H1 (cell line): ENCODE measurements at regions not wholly inside any gene's neighbourhood (a gene's known extent, or its start where the extent isn't known, plus 50 kb on each side); places are given as distances from the start of the nearest gene placed in this dataset.

Experiments
- CTCF ChIA-PET: fragments of 300-600 bp; sonication (Branson Sonifier 250); formaldehyde crosslinking; loops from one replicate; lab custom pipeline; 2021; ENCODE audit not compliant: partially characterized antibody; lab: Charles Lee
- POLR2A ChIA-PET: fragments of 300-600 bp; sonication (Branson Sonifier 250); formaldehyde crosslinking; loops from one replicate; lab custom pipeline; 2021; ENCODE audit warnings: inconsistent platforms; ENCODE audit not compliant: partially characterized antibody; lab: Charles Lee
- DNase-seq, 2 experiments: peaks; one replicate each; pipeline versions ENCODE4 v3.0.0 to v3.0.0-alpha.2; 2010 to 2022; ENCODE audit warnings: low spot score in 2 of 2, low read depth in 1 of 2, mixed read lengths in 1 of 2
- FAIRE-seq: peaks from 2 replicates; lab custom pipeline; 2011; peaks lifted over from hg19 to GRCh38; lab: Jason Lieb, UNC
- H2AFZ ChIP-seq: 2 replicates; pipeline ENCODE4 v1.8.1; 2012; ENCODE audit warnings: low read length, inconsistent platforms
- H2AK5ac ChIP-seq: 2 replicates; pipeline ENCODE4 v1.6.1; 2013; ENCODE audit warnings: low read depth, low read length
- H2BK120ac ChIP-seq: replicated peaks from 2 replicates; pipeline ENCODE3; 2013; ENCODE audit warnings: low read depth, low read length, inconsistent platforms
- H2BK12ac ChIP-seq: 2 replicates; pipeline ENCODE4 v1.6.1; 2013; ENCODE audit warnings: low read depth, low read length
- H2BK15ac ChIP-seq: 2 replicates; pipeline ENCODE4 v1.6.1; 2013; ENCODE audit warnings: low read length
- H2BK20ac ChIP-seq: 2 replicates; pipeline ENCODE4 v1.6.1; 2013; ENCODE audit warnings: low read length
- H2BK5ac ChIP-seq: 2 replicates; pipeline ENCODE4 v1.6.1; 2013; ENCODE audit warnings: low read depth, low read length
- H3K14ac ChIP-seq: 2 replicates; pipeline ENCODE4 v1.6.1; 2013; ENCODE audit warnings: inconsistent platforms; ENCODE audit not compliant: insufficient read length
- H3K18ac ChIP-seq: 2 replicates; pipeline ENCODE4 v1.6.1; 2013; ENCODE audit warnings: low read length; ENCODE audit errors: extremely low read depth
- H3K23ac ChIP-seq: 2 replicates; pipeline ENCODE4 v1.6.1; 2013; ENCODE audit warnings: inconsistent platforms; ENCODE audit not compliant: insufficient read length
- H3K23me2 ChIP-seq: 2 replicates; pipeline ENCODE4 v1.6.1; 2013; ENCODE audit warnings: low read depth, low read length
- H3K27ac ChIP-seq: 2 replicates; pipeline ENCODE4 v1.6.1; 2011; ENCODE audit warnings: low read depth, low read length, inconsistent platforms
- H3K27me3 ChIP-seq, 4 experiments: replicated peaks in 1 of 4; 1 replicate in 1 of 4; 2 replicates in 3 of 4; pipeline versions ENCODE4 v1.6.1 to v1.8.1; 2011 to 2013; ENCODE audit warnings: low read length in 3 of 4, mild to moderate bottlenecking in 3 of 4, inconsistent platforms in 2 of 4, mixed read lengths in 2 of 4, moderate library complexity in 1 of 4; ENCODE audit not compliant: control insufficient read depth in 3 of 4, insufficient read depth in 3 of 4; ENCODE audit errors: extremely low read depth in 1 of 4
- H3K36me3 ChIP-seq, 4 experiments: 2 replicates each; pipeline versions ENCODE4 v1.6.1 to v1.8.1; 2011 to 2013; ENCODE audit warnings: mild to moderate bottlenecking in 4 of 4, low read length in 3 of 4, moderate library complexity in 2 of 4, control low read depth in 1 of 4, inconsistent platforms in 1 of 4; ENCODE audit not compliant: insufficient read depth in 4 of 4, control insufficient read depth in 2 of 4
- H3K4ac ChIP-seq: replicated peaks from 2 replicates; pipeline ENCODE3; 2013; ENCODE audit warnings: low read length, low read depth, mixed read lengths, inconsistent platforms; ENCODE audit not compliant: insufficient read length
- H3K4me1 ChIP-seq, 4 experiments: replicated peaks in 1 of 4; 1 replicate in 1 of 4; 2 replicates in 3 of 4; pipeline versions ENCODE4 v1.6.1 to v1.8.1; 2011 to 2013; ENCODE audit warnings: low read length in 3 of 4, inconsistent platforms in 2 of 4, mixed read lengths in 1 of 4; ENCODE audit not compliant: insufficient read depth in 4 of 4, control insufficient read depth in 3 of 4
- H3K4me2 ChIP-seq, 2 experiments: 2 replicates each; pipeline versions ENCODE4 v1.6.1 to v1.8.1; 2011 to 2013; ENCODE audit warnings: low read depth in 2 of 2, low read length in 2 of 2, control low read depth in 1 of 2, inconsistent platforms in 1 of 2, mild to moderate bottlenecking in 1 of 2; ENCODE audit not compliant: insufficient read depth in 1 of 2
- H3K4me3 ChIP-seq, 4 experiments: fragments of 200-600, 300-600 bp in 1 of 4; sonication (generic), shearing (Covaris generic), sonication (Bioruptor Twin) in 1 of 4; 2 replicates each; pipeline versions ENCODE4 v1.5.1 to v1.8.1; 2011 to 2016; ENCODE audit warnings: low read length in 4 of 4, low read depth in 3 of 4, control low read depth in 2 of 4, inconsistent platforms in 2 of 4, mild to moderate bottlenecking in 2 of 4, mixed read lengths in 1 of 4, moderate library complexity in 1 of 4; ENCODE audit not compliant: insufficient read depth in 2 of 4; ENCODE audit errors: extremely low read depth in 1 of 4
- H3K56ac ChIP-seq: replicated peaks from 2 replicates; pipeline ENCODE3; 2013; ENCODE audit warnings: low read depth, mild to moderate bottlenecking, mixed read lengths, low read length, inconsistent platforms; ENCODE audit not compliant: insufficient read length
- H3K79me1 ChIP-seq: 2 replicates; pipeline ENCODE4 v1.6.1; 2013; ENCODE audit warnings: low read depth, low read length, control low read depth
- H3K79me2 ChIP-seq, 2 experiments: 2 replicates each; pipeline versions ENCODE4 v1.6.1 to v1.8.1; 2012 to 2013; ENCODE audit warnings: low read length in 2 of 2, mild to moderate bottlenecking in 2 of 2, inconsistent platforms in 1 of 2; ENCODE audit not compliant: insufficient read depth in 2 of 2, control insufficient read depth in 1 of 2
- H3K9ac ChIP-seq, 4 experiments: replicated peaks in 1 of 4; 1 replicate in 1 of 4; 2 replicates in 3 of 4; pipeline versions ENCODE4 v1.6.1 to v1.8.1; 2011 to 2013; ENCODE audit warnings: low read depth in 3 of 4, low read length in 3 of 4, control low read depth in 2 of 4, mild to moderate bottlenecking in 2 of 4, moderate library complexity in 2 of 4, inconsistent platforms in 1 of 4; ENCODE audit errors: extremely low read depth in 1 of 4
- H3K9me3 ChIP-seq, 2 experiments: 2 replicates each; pipeline versions ENCODE4 v1.6.1 to v1.8.1; 2012 to 2013; ENCODE audit warnings: mild to moderate bottlenecking in 2 of 2, moderate library complexity in 2 of 2, control low read depth in 1 of 2, inconsistent platforms in 1 of 2, low read depth in 1 of 2, low read length in 1 of 2, mixed read lengths in 1 of 2; ENCODE audit not compliant: insufficient read depth in 2 of 2
- H4K20me1 ChIP-seq, 2 experiments: replicated peaks in 1 of 2; 2 replicates each; pipeline versions ENCODE3 to v1.8.1; 2011 to 2013; ENCODE audit warnings: inconsistent platforms in 2 of 2, low read length in 2 of 2, mild to moderate bottlenecking in 1 of 2; ENCODE audit not compliant: insufficient read depth in 2 of 2, control insufficient read depth in 1 of 2
- H4K5ac ChIP-seq: 2 replicates; pipeline ENCODE4 v1.6.1; 2013; ENCODE audit warnings: low read length, low read depth, mixed read lengths, inconsistent platforms; ENCODE audit not compliant: insufficient read length
- H4K8ac ChIP-seq: 2 replicates; pipeline ENCODE4 v1.8.0; 2013; ENCODE audit warnings: mild to moderate bottlenecking, moderate library complexity, low read length, inconsistent platforms; ENCODE audit not compliant: insufficient read depth; ENCODE audit errors: extremely low read depth
- H4K91ac ChIP-seq: replicated peaks from 2 replicates; pipeline ENCODE3; 2013; ENCODE audit warnings: low read length, mixed read lengths, inconsistent platforms; ENCODE audit not compliant: insufficient read length
- BCL11A ChIP-seq, 2 experiments: IDR thresholded peaks; one replicate each; pipeline ENCODE4 v1.6.1; 2011; ENCODE audit warnings: low read depth in 2 of 2, low read length in 2 of 2, mild to moderate bottlenecking in 2 of 2
- CEBPB ChIP-seq: IDR thresholded peaks from 2 replicates; pipeline ENCODE4 v1.6.1; 2012; ENCODE audit warnings: low read depth, low read length
- GTF2F1 ChIP-seq: IDR thresholded peaks from 2 replicates; pipeline ENCODE4 v1.6.1; 2012; ENCODE audit warnings: low read depth, low read length, improper control_type of control experiment, borderline replicate concordance
- MAFK ChIP-seq: IDR thresholded peaks from 2 replicates; pipeline ENCODE4 v1.6.1; 2012; ENCODE audit warnings: low read depth, mild to moderate bottlenecking, improper control_type of control experiment, low read length
- MAX ChIP-seq: IDR thresholded peaks from 2 replicates; pipeline ENCODE4 v1.6.1; 2012; ENCODE audit warnings: inconsistent platforms
- NRF1 ChIP-seq: IDR thresholded peaks from 2 replicates; pipeline ENCODE4 v1.6.1; 2011; ENCODE audit warnings: mild to moderate bottlenecking, low read depth, low read length, improper control_type of control experiment
- SIN3A ChIP-seq, 2 experiments: IDR thresholded peaks in 1 of 2; conservative IDR thresholded peaks in 1 of 2; 2 replicates each; pipeline ENCODE4 v1.6.1; 2011 to 2012; ENCODE audit warnings: low read length in 2 of 2, improper control_type of control experiment in 1 of 2, low read depth in 1 of 2, mild to moderate bottlenecking in 1 of 2
- WGBS, 2 experiments: shearing (Covaris generic) in 1 of 2; methylation state at CpG; one replicate each; pipeline versions ENCODE4 v1.1.6 to v1.1.7; 2013 to 2015; ENCODE audit warnings: low lambda C conversion rate in 2 of 2, mixed read lengths in 2 of 2, inconsistent platforms in 1 of 2, low coverage in 1 of 2, missing lambda C conversion rate in 1 of 2; ENCODE audit not compliant: insufficient replicate concordance in 2 of 2, insufficient coverage in 1 of 2, insufficient read length in 1 of 2; ENCODE audit errors: extremely low coverage in 1 of 2, missing lambda C conversion rate in 1 of 2; 5-methylcytosine and 5-hydroxymethylcytosine counted together

GRCh38 chr2:21381421-21381820 is 257.7 kb downstream of the TDRD15 start:
- Histone ChIP-seq H3K36me3 (no peaks in the 10 kb centered on the region), H3K4me3 (no peak overlapping the region), H3K27me3 (no peaks in the 10 kb centered on the region), H3K23ac (no peak overlapping the region), H4K5ac (no peak overlapping the region), H3K4me2 (no peak overlapping the region), H4K20me1 (no peaks in the 10 kb centered on the region), H4K8ac (no peak overlapping the region), H2BK15ac (no peak overlapping the region), H3K23me2 (no peaks in the 10 kb centered on the region), H3K79me1 (no peaks in the 10 kb centered on the region), H3K27ac (no peak overlapping the region), H2BK20ac (no peak overlapping the region), H3K79me2 (no peaks in the 10 kb centered on the region), H2BK120ac (no peak overlapping the region), H3K4me1 (no peaks in the 10 kb centered on the region), H2BK12ac (no peak overlapping the region), H3K9ac (no peak overlapping the region), H3K14ac (no peak overlapping the region), H3K18ac (no peak overlapping the region), H3K56ac (no peak overlapping the region), H2BK5ac (no peak overlapping the region), H3K4ac (no peak overlapping the region), H3K9me3 (no peaks in the 10 kb centered on the region), H2AK5ac (no peak overlapping the region), H4K91ac (no peak overlapping the region), H2AFZ (no peak overlapping the region)
- CTCF ChIA-PET: interaction anchor here (1.2 kb wide), 1 partner anchor 974 kb away, joined by 3 read pairs; no protein-coding TSS in a partner anchor
- POLR2A ChIA-PET: no interaction called here
- FAIRE-seq (no peak), DNase-seq (no peak)
- WGBS, 2 experiments: 81% methylated on average over 4 of the region's 4 CpGs; no CpG with 5 or more reads in 1 of the 2 experiments
- TF ChIP-seq BCL11A (IDR thresholded peaks at IDR 0.05; ENCODE audit: low read depth in 2 of 2, low read length in 2 of 2): no peak
- TF ChIP-seq SIN3A (conservative IDR thresholded peaks at IDR 0.05 in 1 of 2, IDR thresholded peaks at IDR 0.05 in 1 of 2; ENCODE audit: low read depth in 1 of 2, low read length in 2 of 2): no peak
- TF ChIP-seq GTF2F1: no peak
- no peak for TF ChIP-seq CEBPB
- TF ChIP-seq MAFK: no peak
- no peak for TF ChIP-seq NRF1
- TF ChIP-seq MAX: no peak
